Spleen (tissue), 7 donors: ENCODE measurements at regions not wholly inside any gene's neighbourhood (a gene's known extent, or its start where the extent isn't known, plus 50 kb on each side); places are given as distances from the start of the nearest gene placed in this dataset.

Source experiments
- CTCF ChIP-seq, 11 experiments: fragments of 200-600 bp in 7 of 11; fragments of 450-650 bp in 4 of 11; sonication (generic) in 4 of 11; IDR thresholded peaks in 8 of 11; conservative IDR thresholded peaks in 3 of 11; 1 replicate in 7 of 11; 2 replicates in 4 of 11; pipeline versions ENCODE4 v1.4.0 to v1.8.0; 2016 to 2021; ENCODE audit warnings: antibody characterized with exemption in 11 of 11, inconsistent platforms in 4 of 11, mild to moderate bottlenecking in 1 of 11
- POLR2AphosphoS5 ChIP-seq, 3 donors: sonication (generic); formaldehyde crosslinking; IDR thresholded peaks; one replicate each; pipeline ENCODE4 v1.5.1; 2017; ENCODE audit warnings: antibody characterized with exemption in 3 of 3
- donor health status: DM: no; HTN: no; CAD: no; lungs with moderate emphysema.
- donor health status: DM: no; HTN: no; CAD: no.
- donor health status: DM: no; HTN: no; CAD: no.

GRCh38 chr2:209305746-209306196 lies 118.1 kb upstream of the MAP2 start:
- TF ChIP-seq POLR2AphosphoS5 (IDR thresholded peaks at IDR 0.05), result no peak
- TF ChIP-seq CTCF (IDR thresholded peaks at IDR 0.05 in 8 of 11, conservative IDR thresholded peaks at IDR 0.05 in 3 of 11), result no peak
